ENCODE measurements at regions not wholly inside any gene's neighbourhood (a gene's known extent, or its start where the extent isn't known, plus 50 kb on each side); places are given as distances from the start of the nearest gene placed in this dataset.

- ATAC-seq, result no peak
- Histone ChIP-seq H3K4me1 (ENCODE audit: insufficient read depth, low read length) (no peaks in the 10 kb centered on the region), H3K4me2 (ENCODE audit: low read depth, low read length) (no peak overlapping the region), H3K4me3 (replicated peaks in 1 of 3; ENCODE audit: insufficient read depth in 1 of 3, low read depth in 2 of 3, low read length in 3 of 3) (no peak overlapping the region), H4K20me1 (ENCODE audit: insufficient read depth, low read length) (no peaks in the 10 kb centered on the region), H3K27me3 (ENCODE audit: control insufficient read depth in 1 of 2, insufficient read depth in 2 of 2, low read length in 2 of 2) (no peaks in the 10 kb centered on the region; a peak in 1 of 5 replicates), H3K79me2 (ENCODE audit: insufficient read depth, low read length) (no peaks in the 10 kb centered on the region), H3K27ac (ENCODE audit: extremely low read length, insufficient read depth, low read length) (no peak overlapping the region), H3K9ac (ENCODE audit: insufficient read depth, low read depth, low read length) (no peak overlapping the region), H3K9me3 (ENCODE audit: low read length) (0 out of 2 replicates have a peak, but pooled peaks cover 6% of the 10 kb centered on the region), H3K36me3 (replicated peaks in 1 of 2; ENCODE audit: control insufficient read depth in 1 of 2, insufficient read depth in 2 of 2, low read length in 2 of 2) (no peaks in the 10 kb centered on the region), H2AFZ (ENCODE audit: low read length) (no peak overlapping the region)
- no peak for FAIRE-seq
- TF ChIP-seq GATA4 (IDR thresholded peaks at IDR 0.05; ENCODE audit: borderline replicate concordance, low read depth) (no peak), ATF1 (CRISPR knock-in tag; IDR thresholded peaks at IDR 0.05) (no peak), ZFP90 (CRISPR knock-in tag; IDR thresholded peaks at IDR 0.05; ENCODE audit: borderline replicate concordance) (no peak), MIER2 (CRISPR knock-in tag; IDR thresholded peaks at IDR 0.05) (no peak), ZNF547 (CRISPR knock-in tag; IDR thresholded peaks at IDR 0.05) (no peak)
- TF ChIP-seq, protein P1, sequence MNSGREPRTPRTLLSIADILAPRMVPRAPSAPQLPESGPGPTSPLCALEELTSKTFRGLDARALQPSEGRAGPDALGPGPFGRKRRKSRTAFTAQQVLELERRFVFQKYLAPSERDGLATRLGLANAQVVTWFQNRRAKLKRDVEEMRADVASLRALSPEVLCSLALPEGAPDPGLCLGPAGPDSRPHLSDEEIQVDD (CRISPR knock-in tag; IDR thresholded peaks at IDR 0.05; ENCODE audit: borderline replicate concordance), result no peak
- DNase-seq (ENCODE audit: low spot score), result no peak
- WGBS (ENCODE audit: low lambda C conversion rate), result 0% methylated on average over 3 of the region's 3 CpGs
- ChIA-PET POLR2A (no interaction called here), CTCF (ENCODE audit: low intra/inter-chr PET ratio, low total read pairs) (no interaction called here)
- intact Hi-C loops (cut with micrococcal nuclease; ENCODE audit: unreplicated experiment) (no loop called here), in situ Hi-C loops (cut with HindIII; ENCODE audit: extremely low pct_ligation_motif_present, low pct_unique_long_range_greater_than_20kb) (no loop called here)
- BruUV-seq (replicated peaks), result no TSS peak
Measured at GRCh38 chr6:164152611-164153010, 738.1 kb downstream of the QKI start.

DNA sequence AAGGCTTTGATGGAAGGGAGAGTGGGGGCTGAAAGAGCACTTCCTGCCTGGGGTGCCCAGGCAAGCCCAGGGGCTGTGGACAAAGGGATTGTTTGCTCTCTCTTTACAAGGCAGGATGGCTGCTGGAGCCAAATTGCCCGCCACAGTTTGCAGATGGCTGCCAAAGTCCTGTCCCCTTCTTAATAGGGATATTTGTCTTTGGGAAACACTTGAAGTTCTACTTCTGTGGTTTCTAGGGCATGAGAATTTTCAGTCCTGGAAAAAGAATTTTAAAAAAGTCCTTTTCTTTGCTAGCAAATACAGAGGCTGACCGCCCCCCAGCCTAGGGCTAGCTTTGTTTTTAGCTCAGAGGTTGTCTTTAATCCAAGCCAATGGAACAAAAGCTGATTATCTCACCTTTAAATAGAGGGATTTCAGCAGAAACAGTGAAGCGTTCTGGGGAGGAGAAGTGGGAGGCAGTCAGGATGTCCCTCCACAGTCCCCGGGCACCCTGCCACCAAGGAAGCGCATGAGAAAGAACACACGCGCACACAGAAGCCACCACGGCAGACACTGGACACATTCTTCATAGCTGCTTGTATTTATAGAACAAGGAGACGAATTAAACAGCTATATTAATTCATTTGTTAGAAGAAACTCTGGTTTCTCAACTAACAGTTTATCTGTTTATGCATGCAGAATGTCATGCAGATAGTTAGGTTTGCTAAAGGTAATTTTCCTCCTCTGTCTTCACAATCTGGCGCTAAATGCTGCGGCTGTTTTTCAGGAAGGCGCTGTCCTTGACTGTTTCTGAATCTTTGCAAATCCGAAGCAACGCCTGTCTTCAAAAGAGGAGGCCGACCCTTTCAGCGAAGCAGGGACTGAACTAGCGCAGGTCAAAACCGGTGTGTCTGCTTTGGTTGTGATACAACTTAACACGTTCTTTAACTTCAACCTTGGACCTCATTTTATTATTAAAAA is 736.9 kb downstream of the QKI start:
- TF ChIP-seq KDM5A (IDR thresholded peaks at IDR 0.05; ENCODE audit: borderline replicate concordance, low read length) (no peak), PHF5A (CRISPR knock-in tag; IDR thresholded peaks at IDR 0.05; ENCODE audit: low read depth, unreplicated experiment) (no peak), ZFP90 (CRISPR knock-in tag; IDR thresholded peaks at IDR 0.05; ENCODE audit: borderline replicate concordance) (no peak), KLF12 (CRISPR knock-in tag; IDR thresholded peaks at IDR 0.05; ENCODE audit: borderline replicate concordance) (no peak), HNF1B (CRISPR knock-in tag; IDR thresholded peaks at IDR 0.05) (no peak)
- CTCF ChIA-PET (ENCODE audit: low intra/inter-chr PET ratio, low total read pairs), result no interaction called here
- H2AFZ ChIP-seq (ENCODE audit: low read length), result no peak overlapping the region

More for the DNA sequence above, 736.9 kb downstream of the QKI start:
- Histone ChIP-seq H3K4me1 (ENCODE audit: insufficient read depth, low read length) (no peaks in the 10 kb centered on the region), H3K27ac (ENCODE audit: extremely low read length, insufficient read depth, low read length) (no peak overlapping the region), H3K4me2 (ENCODE audit: low read depth, low read length) (no peak overlapping the region), H3K9ac (ENCODE audit: insufficient read depth, low read depth, low read length) (no peak overlapping the region), H3K27me3 (ENCODE audit: control insufficient read depth in 1 of 2, insufficient read depth in 2 of 2, low read length in 2 of 2) (no peaks in the 10 kb centered on the region; a peak in 1 of 5 replicates), H3K9me3 (ENCODE audit: low read length) (no peaks in the 10 kb centered on the region), H3K79me2 (ENCODE audit: insufficient read depth, low read length) (no peaks in the 10 kb centered on the region), H4K20me1 (ENCODE audit: insufficient read depth, low read length) (no peaks in the 10 kb centered on the region), H3K36me3 (replicated peaks in 1 of 2; ENCODE audit: control insufficient read depth in 1 of 2, insufficient read depth in 2 of 2, low read length in 2 of 2) (no peaks in the 10 kb centered on the region), H3K4me3 (replicated peaks in 1 of 3; ENCODE audit: insufficient read depth in 1 of 3, low read depth in 2 of 3, low read length in 3 of 3) (no peak overlapping the region)
- intact Hi-C loops (cut with micrococcal nuclease; ENCODE audit: unreplicated experiment), result no loop called here
- no peak for ATAC-seq
- POLR2A ChIA-PET, result no interaction called here
- DNase-seq (ENCODE audit: low spot score), result no peak
- BruUV-seq (replicated peaks), result no TSS peak
- no peak for FAIRE-seq
- in situ Hi-C loops (cut with HindIII; ENCODE audit: extremely low pct_ligation_motif_present, low pct_unique_long_range_greater_than_20kb), result no loop called here
- WGBS (ENCODE audit: low lambda C conversion rate), result 41% methylated on average over 19 of the region's 19 CpGs

Data from HepG2 (cell line).